Lung microvascular endothelial cell (primary cell): ENCODE measurements at regions not wholly inside any gene's neighbourhood (a gene's known extent, or its start where the extent isn't known, plus 50 kb on each side); places are given as distances from the start of the nearest gene placed in this dataset.
A peak's percentile ranks its signal among the peaks of the same experiment; 100 is the strongest.
"Not testable (repeated sequence)": the region's sequence is repeated elsewhere in the genome, so short reads cannot be mapped to it uniquely, and the experiment has no call there.

Experiments
- DNase-seq, 2 donors: peaks; one replicate each; pipeline versions ENCODE4 v3.0.0 to v3.0.0-alpha.2; 2010; ENCODE audit warnings: low read depth in 2 of 2

DNA sequence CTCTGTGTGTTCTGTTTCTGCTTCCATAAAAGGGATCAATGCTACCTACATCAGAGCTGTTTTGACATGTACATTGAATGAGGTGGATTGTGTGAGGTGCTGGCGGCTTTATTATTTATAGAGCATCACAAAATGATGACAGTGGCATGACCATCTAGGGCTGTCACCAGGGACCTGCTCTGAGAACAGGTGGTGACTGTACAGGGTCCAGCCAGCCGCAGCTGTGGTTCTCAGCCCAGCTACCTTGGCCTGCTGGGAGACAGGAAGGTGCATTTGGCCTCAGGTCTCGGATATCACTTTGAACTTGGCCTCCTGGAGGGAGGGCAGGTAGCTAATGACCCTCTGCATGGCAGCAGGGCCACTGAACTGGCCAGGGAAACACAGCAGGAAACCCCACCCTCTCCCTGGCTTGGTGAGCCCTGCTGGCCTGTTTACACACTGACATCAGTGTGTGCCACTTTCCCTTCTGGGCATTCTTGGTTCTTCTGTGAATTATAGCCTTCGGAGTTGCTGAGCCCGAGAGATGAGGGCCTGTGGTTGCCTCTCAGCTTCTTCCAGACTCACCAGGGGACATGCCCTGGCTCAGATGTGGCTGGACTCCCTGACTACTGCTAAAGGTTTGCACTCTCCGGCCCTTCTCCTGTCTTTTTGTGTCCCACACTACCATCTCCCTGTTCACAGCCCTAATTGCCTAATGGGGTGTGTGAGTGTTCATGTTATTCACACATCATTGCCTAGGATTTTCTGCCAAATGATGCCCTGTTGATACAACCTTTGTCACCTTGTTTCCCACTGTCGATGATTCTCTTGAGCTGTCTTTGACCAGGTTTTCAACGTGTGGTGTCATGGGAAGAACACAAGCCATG is 109.2 kb upstream of the RAB12 start:
- DNase-seq, result no peak

DNA sequence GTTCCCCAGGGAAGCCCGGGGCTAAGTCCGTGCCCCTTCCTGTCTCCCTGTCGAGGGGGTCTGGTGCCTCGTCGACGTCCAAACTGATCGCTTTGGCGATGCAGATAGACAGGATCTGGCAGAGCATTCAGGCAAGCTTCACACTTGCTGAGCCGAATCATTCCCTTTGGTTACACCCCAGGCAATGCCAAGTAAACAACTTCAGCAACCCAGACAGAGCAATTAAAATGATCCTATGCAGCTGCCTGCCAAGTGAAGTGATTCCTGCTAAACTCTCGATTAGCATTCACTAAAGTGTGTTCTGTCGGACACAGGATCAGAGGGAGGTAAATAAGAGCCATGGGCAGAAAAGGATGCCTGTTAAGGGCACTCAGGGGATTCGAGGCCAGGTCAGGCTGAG is 108.2 kb upstream of the RAB12 start:
- no peak for DNase-seq

DNA sequence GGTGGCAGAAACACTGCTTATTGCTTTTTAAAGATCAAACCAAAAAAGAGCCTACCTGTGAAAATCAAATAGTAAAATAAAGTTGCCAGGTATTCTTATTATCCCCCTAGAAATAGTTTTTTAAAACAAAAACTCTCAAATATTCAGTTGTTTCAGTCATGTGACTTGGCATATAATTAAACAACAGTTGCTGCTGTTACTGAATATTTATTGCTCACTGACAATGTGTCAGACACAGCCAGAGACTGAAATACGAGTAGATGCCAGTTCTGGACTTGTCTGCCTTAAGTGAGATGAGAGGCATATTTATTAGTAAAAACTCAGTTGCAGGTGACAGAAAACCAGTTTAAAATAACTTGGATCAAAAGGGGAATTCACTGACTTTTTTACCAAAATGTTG is 106.0 kb upstream of the RAB12 start:
- no peak for DNase-seq

DNA sequence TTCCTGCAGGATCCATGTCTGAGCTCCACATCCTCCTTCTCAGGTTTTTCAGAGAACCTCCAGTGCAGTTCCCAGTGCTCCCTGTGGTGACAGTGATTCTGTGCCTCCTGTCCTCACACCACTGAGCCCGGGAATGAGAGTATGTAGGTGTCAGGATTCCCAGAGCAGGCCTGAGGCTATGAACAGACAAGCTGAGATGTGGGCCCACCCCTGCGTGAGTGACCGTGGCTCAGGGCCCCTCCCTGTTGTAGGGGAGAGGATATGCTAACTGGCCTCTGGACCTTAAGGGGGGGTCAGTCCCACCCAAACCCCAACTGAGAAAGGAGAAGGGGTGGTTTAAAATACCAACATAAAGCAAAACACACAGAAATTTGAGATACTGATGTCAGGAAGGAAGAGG is 104.8 kb upstream of the RAB12 start:
- DNase-seq, result no peak

DNA sequence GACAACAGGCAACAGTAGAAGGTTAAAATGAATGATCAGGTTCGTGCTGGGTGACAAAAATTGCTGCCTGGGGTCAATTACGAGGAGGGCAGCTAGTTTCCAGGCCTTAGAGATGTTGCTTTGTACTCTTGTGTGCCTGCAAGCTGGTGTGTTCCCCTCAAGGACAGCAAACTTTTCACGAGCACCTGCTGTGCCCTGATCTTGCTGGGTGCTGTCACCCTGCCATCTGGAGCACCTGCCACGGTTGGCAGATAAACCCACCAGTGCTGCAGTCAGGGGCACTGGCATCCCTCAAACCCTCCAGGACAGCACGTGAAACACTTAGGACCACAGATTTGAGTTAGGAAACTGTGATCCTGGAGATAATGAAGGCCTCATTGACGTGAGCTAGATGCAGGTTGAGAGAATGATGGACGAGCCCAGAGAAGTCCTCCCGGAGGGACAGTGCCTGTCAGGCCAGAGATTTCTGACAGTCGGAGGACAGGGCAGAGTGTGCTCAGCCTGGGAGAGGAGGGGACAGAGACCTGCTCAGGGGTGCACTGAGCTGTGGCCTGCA is 104.3 kb upstream of the RAB12 start:
- DNase-seq, result no peak

DNA sequence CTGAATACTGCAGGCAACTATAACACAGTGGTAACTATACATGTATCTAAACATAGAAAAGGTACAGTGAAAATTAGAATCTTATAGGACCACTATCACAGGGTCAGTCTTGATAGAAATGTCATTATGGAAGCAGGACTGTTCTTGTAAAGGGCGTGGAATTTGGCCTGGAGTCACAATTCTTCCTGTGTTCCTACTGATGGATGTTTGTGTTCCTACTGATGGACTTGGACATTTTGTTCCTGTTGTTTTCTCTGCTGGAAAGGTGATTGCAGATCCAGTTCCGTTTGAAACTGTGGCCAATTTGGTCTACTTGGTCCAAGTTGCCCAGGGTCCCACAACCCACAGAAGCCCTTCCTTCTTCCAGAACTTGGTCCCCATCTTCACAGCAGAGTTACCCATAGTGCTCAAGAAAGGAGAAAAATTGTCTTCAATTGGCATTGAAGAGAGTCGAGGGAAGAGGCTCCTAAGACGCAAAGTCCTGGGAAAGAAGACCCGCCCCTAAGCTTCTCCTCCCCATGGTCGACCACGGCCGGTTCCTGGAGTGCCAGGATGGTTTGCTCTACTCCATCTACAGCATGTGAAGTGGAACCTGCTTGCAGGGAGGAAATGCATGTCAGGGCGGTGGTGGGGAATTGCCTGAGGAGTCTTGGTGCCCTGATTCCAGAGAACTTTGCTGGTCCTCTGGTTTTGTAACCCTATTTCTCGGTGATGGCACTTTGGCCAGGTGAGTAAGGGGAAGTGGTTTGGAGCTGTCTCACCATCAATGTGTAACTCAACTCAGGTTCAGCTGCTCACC is 102.8 kb upstream of the RAB12 start:
- no peak for DNase-seq

DNA sequence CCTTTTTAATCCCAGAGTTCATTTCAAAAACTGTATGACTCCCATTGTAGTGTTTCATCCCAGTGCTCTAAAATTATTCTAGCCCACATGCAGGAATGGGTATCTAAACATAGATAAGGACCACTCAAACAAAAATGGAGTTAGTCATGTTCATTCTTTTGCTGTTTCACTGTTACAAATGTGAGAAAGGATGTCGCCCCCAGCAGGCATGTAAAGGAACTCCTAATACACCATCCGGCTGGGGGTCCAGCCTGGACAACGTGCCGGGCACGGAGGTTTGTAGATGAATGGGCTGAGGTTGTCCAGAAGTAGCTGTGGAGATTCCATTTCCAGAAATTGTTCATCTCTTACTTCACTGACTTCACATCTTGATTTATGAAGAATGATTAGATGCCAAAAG is 101.9 kb upstream of the RAB12 start:
- DNase-seq, result peak; percentile 21 to 33

DNA sequence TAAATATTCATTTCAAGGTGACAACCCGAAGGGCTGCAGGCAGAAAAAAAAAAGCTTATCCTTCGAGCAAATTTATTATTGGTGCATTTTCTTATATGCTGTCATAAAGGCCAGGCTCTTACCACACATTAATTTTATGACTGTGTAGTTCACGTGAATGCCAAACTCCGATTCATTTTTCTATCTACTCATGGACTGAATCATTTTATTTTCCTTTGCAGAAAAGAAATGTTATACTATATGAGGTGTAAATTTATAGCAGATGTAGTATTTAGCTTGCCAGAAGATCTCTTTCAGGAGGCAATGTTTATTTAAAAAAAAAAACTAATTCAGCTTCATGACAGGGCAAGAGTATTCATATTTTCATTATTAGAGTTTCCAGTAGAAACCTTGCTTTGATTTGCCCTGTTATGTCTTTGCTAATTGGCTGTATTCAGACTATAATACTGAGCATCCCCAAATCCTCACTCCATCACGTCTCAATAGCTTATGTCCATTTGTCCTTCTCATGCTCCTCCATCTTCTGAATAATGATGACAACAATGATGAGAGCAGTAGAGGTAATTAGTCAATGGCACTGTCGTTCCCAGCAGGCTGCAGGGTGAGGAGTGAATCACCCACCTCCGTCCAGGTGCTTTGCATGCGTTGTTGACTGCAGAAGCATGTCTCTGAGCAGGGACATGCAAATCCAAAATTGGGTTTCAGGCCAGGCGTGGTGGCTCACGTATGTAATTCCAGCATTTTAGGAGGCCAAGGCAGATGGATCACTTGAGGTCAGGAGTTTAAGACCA is 101.1 kb upstream of the RAB12 start:
- DNase-seq, result no peak

DNA sequence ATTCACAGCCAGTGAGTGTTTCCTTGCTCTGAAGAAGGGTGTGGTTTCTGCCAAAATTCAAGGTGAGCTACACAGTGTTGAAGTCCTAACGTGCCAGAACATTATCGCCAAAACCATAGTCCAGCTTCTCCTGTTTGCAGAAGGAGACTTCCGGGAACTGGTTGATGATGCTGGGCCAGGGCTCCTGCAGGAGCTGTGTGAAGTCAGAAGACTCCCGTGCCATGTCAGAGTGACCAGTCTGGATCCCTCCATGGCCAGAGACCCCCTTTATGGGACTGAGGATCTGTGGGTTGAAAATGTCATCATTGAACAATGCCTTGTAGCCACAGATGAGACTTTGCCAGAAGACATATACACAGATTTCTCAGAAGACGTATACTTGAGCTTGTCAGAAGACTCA is 96.0 kb upstream of the RAB12 start:
- DNase-seq, result no peak

DNA sequence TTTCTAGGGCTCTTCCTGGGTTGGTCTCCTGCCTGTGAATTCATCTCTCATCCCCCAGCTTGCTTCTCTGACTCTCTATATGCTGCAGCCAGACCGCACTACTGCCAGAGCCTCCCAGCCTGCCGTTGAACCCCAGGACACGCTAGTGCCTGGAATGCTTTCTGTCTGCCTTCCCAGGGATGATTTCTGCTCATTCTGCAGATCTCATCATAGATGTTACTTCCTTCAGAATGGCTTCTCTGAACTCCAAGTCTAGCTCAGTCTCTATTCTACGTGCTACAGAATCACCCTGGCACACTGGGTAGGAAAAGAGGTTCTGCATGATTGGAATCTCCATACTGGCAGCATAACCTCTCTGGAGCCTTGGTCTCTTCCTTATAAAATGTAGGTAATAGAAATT is 94.8 kb upstream of the RAB12 start:
- DNase-seq, result no peak

DNA sequence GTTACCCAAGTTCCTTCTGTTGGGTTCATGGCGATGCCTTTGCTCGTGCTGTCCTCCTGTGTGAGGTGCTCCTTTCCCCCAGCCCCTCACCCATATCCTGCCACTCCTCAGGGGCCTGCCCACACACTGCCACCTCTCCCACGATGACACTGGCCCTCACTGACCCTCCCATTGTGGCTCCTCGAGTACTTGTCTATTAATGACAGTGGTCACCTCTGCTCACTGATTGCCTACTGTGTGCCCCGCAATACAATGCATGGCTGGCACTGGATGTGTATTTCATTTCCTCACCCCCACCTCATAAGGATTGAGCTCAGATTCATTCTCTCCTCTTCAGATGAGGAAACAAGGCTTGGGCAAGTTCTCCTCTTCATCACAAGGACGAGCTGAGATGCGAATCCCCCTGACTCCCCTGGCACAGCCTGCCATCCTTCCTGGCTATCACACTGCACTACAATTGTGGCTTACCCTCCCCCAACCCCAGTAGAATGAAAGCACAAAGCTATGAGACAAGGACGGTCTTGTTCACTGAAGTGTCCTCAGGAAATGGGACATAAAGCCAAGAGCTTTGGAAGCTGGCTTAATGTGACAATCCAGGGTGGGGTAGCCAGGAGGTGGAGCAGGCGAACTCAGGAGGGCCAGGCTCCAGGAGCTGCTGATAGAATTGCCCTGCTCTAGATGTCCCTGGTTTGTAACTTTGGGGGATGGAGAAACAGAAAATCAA is 93.9 kb upstream of the RAB12 start:
- DNase-seq, result no peak

DNA sequence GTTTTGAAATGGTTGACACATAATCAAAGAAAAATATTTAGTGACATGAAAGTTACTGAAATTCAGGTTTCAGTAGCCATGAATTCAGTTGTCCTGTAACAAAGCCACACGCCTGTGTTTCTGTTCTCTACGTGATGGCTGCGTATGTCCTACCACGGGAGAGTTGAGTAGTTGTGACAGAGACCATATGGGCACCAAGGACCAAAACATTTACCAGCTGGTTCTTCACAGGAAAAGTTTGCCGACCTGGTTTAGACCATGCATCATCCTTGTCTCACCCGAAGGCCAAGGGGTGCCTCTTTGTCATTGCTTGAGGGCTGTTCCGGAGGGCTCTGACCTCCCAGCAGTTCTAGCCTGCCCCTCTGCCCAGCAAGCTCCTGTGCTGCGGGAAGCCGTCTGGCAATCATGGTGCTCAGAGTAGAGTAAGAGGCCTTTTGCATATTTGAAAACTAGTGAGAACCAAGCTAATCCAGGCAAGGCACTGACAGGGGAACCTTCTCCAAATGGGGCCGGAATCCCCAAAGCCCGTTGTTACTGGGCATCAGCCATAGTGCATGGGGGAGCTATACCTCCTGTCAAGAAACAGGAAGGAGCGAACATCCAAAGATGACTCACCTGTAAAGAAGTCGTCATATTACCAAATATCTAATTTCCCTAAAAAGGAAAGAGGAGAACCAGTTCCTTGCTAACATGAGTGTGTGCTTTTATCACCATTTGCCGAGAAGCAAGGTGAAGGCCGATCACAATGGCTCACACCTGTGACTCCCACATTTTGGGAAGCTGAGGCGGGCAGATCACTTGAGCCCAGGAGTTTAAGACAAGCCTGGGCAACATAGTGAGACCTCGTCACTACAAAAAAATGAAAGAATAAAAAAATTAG is 92.6 kb upstream of the RAB12 start:
- DNase-seq, result no peak

DNA sequence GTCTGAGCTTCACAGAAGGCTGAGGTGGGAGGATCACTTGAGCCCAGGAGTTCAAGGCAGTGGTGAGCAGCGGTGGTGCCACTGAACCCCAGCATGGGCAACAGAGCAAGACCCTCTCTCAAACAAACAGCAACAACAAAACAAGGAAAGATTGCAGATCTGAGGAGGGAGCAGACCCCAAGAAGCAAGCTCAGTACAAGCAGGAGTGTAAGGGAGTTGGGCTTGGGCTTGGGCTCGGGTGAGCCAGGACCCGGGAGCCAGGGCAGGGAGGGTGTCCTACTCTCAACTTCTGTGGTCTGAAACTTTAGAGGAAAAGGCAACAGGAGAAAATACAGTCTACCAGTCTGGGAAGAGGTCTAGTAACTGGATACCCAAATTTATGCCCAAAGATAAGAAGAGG is 92.0 kb upstream of the RAB12 start:
- DNase-seq, result no peak

DNA sequence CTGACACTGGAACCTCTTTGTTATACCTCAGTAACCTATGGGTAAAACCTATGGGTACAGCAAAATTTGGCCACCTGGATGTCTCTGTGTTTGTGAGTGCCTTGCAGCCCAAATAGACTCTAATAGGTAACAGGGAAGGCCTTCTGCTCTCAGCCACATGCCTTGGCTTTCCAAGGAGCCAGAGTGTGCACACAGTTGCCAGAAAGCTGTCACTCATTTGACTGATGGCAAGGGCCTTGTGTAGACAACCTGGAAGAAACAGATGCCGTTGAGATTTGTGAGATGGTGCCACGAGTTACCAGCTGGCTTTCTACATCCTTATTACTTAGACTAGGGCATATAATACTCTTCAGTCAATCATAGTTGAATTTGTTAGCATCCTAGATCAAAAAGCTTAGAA is 90.1 kb upstream of the RAB12 start:
- DNase-seq, result no peak

DNA sequence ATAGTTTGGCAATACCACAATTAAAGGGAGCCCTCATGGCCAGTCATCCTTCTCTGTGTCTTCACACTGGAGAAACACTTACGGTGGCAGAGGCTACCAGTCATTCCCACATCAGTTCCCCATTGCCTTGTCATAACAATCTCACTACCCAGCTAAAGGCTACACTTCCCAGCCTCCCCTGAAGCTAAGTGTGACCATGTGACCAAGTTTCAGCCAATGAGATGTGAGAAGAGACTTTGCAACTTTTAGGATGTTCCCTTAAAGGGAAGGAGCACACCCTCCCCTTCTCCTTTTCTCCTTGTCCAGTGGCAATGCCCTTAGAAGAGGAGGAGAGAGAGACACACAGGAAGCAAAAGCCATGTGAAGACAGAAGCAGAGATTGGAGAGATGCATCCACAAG is 89.0 kb upstream of the RAB12 start:
- no peak for DNase-seq

DNA sequence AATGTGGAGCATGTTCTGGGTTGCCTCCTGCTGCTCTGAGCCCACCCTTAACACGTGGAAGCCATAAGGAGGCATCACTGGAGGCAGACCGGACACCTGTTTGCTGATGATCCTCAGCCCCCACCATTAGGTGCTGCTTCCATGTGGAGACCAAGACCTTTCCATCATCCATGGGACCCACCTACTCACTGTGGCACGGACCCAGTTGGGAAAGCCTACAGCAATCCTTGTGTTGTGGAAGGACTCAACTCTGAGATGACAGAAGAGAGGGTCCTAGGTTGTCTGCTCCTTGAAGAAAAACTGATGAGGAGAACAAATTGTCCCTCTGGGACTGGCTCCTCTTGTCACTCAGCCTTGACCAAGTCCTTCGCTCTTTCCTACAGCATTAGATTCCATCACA is 86.5 kb upstream of the RAB12 start:
- DNase-seq, result no peak

DNA sequence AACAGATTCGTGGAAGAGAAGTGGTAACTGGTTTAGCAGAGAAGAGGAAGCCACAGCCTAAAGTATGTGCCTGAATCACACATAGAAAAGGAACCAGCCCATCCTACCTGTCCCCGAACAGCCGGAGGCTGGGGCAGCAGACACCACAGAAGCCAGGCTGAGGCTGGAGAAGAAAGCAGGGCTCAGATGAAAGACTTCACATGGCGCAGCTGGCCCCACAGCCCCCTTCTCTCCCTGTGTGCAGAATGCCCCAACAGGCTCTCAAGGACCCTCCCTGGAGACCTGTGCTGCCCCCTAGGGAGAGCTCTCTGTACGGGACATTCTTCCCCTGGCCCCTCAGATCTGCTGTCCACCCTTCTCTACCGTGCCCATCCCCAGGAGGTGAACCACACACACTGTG is 83.5 kb upstream of the RAB12 start:
- no peak for DNase-seq

DNA sequence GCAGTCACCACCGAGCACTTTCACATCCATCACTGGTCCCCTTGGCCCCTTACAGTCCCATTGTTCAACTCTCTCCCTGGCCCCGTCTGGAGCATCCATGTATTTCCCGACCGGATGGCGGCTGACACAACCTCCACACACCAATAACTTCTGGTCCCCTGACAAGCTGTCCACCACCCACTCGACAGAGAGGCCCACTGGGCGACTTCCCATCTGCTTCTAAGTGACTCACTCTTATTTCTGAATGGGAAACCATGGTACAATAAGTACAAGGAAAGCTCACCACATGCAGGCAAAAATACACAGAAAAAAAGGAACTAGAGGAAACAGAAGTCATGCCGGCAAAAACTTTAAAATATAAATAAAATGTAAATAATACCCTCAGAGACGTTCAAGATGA is 82.9 kb upstream of the RAB12 start:
- DNase-seq, result no peak

DNA sequence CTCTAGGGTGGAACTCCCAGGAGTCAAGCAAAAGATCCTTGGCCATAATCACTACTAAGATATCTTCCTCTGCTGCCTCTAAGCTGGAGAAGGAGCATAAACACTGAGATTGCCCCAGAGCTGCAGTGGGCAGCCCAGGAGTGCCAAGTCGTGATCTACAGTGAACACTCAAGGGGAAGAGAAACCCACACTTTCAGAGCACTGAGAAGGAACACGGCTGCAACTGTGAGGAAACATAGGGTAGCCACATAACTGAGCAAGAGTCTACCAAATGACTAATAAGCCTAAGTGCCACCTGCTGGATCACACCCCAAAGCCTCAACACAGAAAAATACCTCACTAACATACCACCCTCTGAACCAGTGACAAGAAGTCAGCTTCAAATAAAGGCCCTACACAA is 79.6 kb upstream of the RAB12 start:
- no peak for DNase-seq

DNA sequence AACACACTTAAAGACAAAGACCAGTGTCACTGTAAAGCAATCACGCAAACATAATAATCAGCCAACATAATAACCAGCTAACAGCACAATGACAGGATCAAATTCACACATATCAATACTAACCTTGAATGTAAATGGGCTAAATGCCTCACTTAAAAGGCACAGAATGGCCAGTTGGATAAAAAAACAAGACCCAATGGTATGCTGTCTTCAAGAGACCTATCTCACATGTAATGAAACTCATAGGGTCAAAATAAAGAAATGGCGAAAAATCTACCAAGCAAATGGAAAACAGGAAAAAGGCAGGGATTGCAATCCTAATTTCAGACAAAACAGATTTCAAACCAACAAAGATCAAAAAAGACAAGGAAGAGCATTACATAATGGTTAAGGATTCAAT is 78.2 kb upstream of the RAB12 start:
- not testable (repeated sequence) for DNase-seq
